Activated CD4-positive, CD25-positive, alpha-beta regulatory T cell (primary cell): ENCODE measurements at regions not wholly inside any gene's neighbourhood (a gene's known extent, or its start where the extent isn't known, plus 50 kb on each side); places are given as distances from the start of the nearest gene placed in this dataset.
"Not testable (repeated sequence)": the region's sequence is repeated elsewhere in the genome, so short reads cannot be mapped to it uniquely, and the experiment has no call there.

ENCODE experiments used
- DNase-seq, 4 experiments: peaks; one replicate each; lab custom pipeline; 2025; lab: John Stamatoyannopoulos, UW

GRCh38 chr21:17048974-17049373, 463.9 kb upstream of the CXADR start:
- no peak for DNase-seq

DNA sequence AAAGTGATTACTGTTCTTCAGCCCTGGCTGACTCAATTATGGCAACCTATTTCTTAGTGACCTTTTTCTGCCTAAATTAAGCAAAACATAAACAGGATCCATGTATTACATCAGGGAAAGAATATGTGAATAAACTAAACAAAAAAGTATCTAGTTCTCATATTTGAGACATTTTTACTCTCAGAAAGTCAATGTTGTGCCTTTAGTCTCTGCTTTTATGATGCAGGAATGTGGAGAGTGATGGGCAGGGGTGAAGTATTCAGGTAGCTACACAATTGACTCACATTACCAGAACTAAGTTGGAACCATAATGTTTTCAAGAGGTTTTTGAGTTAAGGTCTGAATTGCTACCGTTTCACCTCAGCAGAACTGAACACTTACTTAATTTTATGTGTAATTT, 462.7 kb upstream of the CXADR start:
- DNase-seq, result no peak

- no peak for DNase-seq
These were observed 462.2 kb upstream of the CXADR start for GRCh38 chr21:17050646-17051045.

- DNase-seq, result no peak
These were observed 461.8 kb upstream of the CXADR start for GRCh38 chr21:17051054-17051453.

DNA sequence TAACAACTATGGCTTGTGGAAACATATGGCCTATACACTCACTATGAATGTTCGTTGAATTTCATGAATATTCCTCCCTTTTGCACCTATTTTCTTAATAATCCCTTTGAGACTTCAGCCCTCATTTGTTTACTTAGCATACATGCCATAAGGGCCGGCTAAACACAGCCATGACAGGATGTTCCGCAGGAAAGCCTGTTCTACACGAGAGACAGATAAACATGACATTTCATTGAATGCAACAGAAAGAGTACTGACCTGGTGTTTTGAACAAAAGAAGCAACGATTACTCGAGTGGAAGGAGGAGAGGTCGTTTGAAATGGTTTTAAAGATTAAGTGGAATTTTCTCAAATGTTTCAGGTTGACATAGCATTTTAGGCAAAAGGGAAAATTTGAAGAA, 459.5 kb upstream of the CXADR start:
- no peak for DNase-seq

DNA sequence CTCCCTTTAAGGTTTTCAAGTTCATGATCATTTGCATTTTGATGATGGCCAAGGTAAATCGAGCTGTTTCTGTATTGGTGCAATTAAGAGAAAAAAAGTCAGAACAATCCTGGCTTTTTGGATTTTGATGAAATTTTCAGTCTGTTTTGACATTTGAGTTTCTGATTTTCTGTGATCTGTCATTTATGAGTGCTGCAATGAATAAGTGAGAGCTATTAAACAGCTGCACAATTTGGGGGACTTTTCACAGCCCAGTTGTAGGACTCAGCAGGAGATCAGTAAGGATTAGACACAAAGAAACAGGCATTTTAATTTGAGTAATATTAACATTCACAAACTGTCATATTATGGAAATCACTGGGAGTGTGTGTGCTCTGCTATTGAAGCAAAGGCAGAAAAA, 452.9 kb upstream of the CXADR start:
- DNase-seq, result no peak

GRCh38 chr21:17066006-17066405, 446.8 kb upstream of the CXADR start:
- DNase-seq, result no peak

DNA sequence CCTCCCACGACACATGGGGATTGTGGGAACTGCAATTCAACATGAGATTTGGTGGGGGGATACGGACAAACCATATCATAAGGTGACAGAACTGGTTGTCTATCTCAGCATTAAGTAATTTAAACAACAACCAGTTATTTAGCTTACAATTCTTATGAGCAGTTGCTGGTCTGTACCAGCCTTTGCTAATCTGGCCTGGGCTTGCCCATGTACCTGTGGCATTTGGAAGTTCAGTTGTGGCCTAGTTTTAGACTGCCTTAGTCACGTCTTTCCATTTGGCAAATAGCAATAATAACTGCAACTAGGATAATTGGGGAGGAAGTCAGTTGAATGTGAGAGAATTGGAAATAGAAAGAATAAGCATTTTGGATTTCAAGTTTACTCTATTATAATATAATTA, 441.8 kb upstream of the CXADR start:
- DNase-seq, result no peak

DNA sequence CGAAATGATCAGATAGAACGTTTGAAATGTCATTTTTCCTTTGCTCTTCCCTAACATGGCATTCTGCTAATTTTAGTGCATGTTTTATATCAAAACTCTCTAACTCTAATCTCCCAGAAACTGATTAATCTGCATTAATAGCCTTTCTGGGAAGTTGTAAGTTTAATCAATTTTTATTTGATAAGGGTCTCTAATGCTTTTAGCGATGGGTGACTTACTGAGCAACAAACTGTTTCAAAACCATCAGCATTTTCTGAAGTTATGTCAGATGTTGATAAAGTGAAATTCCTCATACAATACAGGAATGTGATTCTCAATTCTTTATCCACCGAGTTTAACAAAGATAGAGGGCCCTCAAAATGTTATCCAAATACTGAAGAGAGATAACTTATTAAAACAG, 431.6 kb upstream of the CXADR start:
- DNase-seq, result no peak

- DNase-seq, result no peak
These were observed 429.9 kb upstream of the CXADR start for GRCh38 chr21:17082843-17083483.

GRCh38 chr21:17085707-17086106, 427.1 kb upstream of the CXADR start:
- no peak for DNase-seq

DNA sequence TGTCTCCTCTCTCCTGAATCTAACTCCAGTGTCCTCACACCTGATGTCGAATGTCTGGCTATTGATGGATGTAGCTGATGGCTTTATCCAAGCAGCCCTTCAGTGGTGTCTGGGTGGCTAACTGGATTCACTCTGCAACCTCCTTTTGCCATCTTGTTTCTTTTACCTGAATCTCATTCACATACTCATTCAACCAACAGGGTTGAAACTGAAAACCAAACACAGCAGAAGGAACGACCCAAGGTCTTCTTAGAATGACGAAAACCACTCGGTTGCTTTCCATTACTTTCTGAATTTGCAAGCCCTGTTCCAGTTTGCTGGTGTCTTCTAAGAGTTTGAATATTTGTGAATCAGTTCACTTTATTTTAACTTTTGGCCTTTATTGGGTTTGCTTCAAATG, 424.3 kb upstream of the CXADR start:
- no peak for DNase-seq

- DNase-seq, result no peak
These were observed 423.8 kb upstream of the CXADR start for GRCh38 chr21:17089091-17089491.

DNA sequence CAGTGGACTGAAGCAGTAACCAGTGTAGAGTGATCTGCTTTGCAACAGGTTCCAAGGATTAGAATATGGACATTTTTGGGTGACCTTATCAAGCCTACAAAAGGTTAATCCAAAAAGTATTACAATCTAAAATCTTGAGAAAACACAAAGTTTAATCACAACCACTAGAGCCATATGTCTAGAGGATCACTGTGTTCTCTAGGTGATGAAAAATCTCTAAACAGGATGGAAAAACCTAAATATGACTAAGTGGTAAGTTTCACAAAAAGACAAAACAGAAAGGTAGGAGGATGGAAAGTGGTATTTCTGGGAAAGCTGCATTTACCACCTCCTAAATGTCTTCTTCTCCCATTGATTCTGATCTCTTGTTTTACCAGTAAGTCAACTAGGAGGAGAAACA, 411.1 kb upstream of the CXADR start:
- DNase-seq, result no peak

DNA sequence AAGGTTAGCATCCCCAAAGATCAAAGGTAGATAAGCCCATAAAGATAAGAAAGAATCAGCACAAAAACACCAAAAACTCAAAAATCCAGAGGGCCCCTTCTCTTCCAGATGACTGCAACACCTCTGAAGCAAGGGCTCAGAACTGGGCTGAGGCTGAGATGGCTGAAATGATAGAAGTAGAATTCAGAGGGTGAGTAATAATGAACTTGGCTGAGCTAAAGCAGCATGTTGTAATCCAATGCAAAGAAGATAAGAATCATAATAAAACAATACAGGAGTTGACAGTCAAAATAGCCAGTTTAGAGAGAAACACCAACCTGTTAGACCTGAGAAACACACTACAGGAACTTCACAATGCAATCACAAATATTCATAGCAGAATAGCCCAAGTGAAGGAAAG, 406.9 kb upstream of the CXADR start:
- no peak for DNase-seq

GRCh38 chr21:17114045-17114444, 398.8 kb upstream of the CXADR start:
- no peak for DNase-seq

GRCh38 chr21:17118638-17119384, 394.0 kb upstream of the CXADR start:
- no peak for DNase-seq

DNA sequence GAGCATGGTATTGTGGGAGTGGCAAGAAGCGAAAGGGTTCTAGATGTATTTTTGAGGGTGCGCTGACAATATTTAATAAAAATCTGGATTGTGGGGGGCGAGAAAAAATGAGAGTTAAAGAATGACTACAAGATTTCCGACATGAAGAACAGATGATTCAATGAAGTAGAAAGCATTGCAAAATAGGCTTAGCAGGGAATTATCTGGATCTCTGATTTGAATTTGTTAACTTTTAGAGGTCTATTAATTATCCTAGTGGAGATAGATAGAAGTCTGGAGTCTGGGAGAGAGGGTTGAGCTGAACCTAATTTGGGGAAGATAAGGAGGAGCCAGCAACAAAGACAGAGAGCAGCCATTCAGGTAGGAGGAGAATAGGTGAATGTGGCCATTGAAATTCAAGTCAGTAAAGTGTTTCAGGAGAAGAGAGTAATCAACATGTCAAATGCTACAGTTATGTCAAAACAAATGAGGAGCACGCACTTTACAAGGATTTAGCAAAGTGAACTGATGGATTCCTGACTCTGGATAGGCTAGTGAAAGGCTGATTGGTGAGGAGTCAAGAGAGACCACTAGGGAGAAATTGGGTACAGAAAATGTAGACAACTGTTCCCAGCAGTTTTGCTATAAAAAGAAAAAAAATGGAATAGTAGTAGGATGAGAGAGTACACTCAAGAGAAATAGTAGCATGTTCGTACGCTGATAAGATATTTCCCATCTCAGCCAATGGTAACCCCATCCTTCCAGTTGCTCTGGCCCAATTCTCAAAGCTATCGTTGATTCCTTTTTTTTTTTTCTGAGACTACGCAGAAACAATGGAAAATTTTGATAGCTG, 393.2 kb upstream of the CXADR start:
- no peak for DNase-seq

DNA sequence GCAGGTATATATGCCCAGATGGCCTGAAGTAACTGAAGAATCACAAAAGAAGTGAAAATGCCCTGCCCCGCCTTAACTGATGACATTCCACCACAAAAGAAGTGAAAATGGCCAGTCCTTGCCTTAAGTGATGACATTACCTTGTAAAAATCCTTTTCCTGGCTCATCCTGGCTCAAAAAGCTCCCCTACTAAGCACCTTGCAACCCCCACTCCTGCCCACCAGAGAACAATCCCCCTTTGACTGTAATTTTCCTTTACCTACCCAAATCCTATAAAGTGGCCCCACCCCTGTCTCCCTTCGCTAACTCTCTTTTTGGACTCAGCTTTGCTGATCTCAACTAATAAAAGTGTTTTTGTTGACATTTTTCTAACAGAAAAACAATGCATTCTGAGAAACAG, 385.4 kb upstream of the CXADR start:
- not testable (repeated sequence) for DNase-seq

- DNase-seq, result no peak
These were observed 384.7 kb upstream of the CXADR start for GRCh38 chr21:17128132-17128531.

GRCh38 chr21:17139159-17139558, 373.7 kb upstream of the CXADR start:
- not testable (repeated sequence) for DNase-seq

GRCh38 chr21:17139696-17140095, 373.1 kb upstream of the CXADR start:
- no peak for DNase-seq

DNA sequence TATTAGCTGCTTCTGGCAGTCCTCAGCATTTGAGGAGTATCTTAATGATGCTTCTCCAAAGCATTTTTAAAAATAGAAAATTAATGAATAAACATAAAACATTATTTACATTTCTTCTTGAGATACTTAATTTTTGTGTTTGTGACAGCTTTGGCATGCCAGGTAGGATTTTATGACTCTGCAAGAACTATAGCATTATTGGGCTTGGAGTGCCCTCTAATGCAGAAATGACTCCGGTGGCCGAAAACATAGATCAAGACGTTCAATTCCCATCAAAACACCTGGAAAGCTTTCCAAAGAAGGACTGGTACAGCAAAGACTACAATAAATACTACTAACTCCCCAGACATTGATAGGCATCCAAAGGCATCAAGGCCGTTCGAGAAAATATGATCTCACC, 366.4 kb upstream of the CXADR start:
- DNase-seq, result no peak
